Upper lobe of right lung (tissue), 1 donor: ENCODE measurements at regions not wholly inside any gene's neighbourhood (a gene's known extent, or its start where the extent isn't known, plus 50 kb on each side); places are given as distances from the start of the nearest gene placed in this dataset.

ENCODE experiments used
- ATAC-seq: fragments of 200-7000 bp; cut with Tn5 transposase; one replicate; pipeline ENCODE4 v1.9.1; 2020; ENCODE audit warnings: mild to moderate bottlenecking, moderate library complexity
- DNase-seq: peaks from one replicate; pipeline ENCODE4 v3.0.0-alpha.2; 2020
- H3K27ac ChIP-seq: fragments of 200-600 bp; one replicate; pipeline ENCODE4 v1.8.0; 2022
- H3K27me3 ChIP-seq: fragments of 200-600 bp; one replicate; pipeline ENCODE4 v1.8.0; 2022; ENCODE audit warnings: mild to moderate bottlenecking
- H3K36me3 ChIP-seq: fragments of 200-600 bp; one replicate; pipeline ENCODE4 v1.8.0; 2022
- H3K4me1 ChIP-seq: fragments of 200-600 bp; one replicate; pipeline ENCODE4 v1.8.0; 2022
- H3K4me3 ChIP-seq: fragments of 200-600 bp; one replicate; pipeline ENCODE4 v1.8.0; 2022; ENCODE audit warnings: mild to moderate bottlenecking
- H3K9me3 ChIP-seq: fragments of 200-600 bp; one replicate; pipeline ENCODE4 v1.8.0; 2022
- CTCF ChIP-seq: fragments of 200-600 bp; IDR thresholded peaks from one replicate; pipeline ENCODE4 v1.8.0; 2022; ENCODE audit warnings: antibody characterized with exemption
- intact Hi-C: fragments of 100-400 bp; cut with DNase I; formaldehyde crosslinking; loops from one replicate; pipeline ENCODE4 v1.11.0; 2022
- donor health status: DM: no; HTN: yes; CAD: no; lungs with severe emphysema.

DNA sequence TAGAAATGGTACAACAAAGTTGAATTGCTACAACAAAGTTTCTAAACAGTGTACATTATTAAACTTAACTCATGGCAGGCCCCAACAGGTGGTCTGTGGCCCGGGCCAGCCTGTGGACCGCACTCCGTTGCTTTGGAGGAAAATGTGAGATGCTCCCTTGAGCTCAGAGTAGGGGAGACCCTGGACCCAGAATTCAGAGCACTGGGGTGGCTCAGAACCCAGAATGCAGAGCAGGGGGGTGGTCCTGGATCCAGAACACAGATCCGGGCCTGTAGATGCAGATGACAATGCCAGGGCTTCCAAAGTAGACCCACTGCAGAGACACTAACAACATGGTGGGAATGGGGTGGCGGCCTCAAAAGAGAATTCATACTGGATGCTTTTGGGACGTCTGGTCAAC lies 311.0 kb downstream of the NDUFA10 start:
- intact Hi-C loops = no loop called here
- no peaks in the 10 kb centered on the region for H3K36me3 ChIP-seq
- no peak for ATAC-seq
- no peaks in the 10 kb centered on the region for H3K4me1 ChIP-seq
- H3K9me3 ChIP-seq = no peaks in the 10 kb centered on the region
- peak; percentile 17 for DNase-seq
- H3K4me3 ChIP-seq = no peak overlapping the region
- no peaks in the 10 kb centered on the region for H3K27me3 ChIP-seq
- no peak for TF ChIP-seq CTCF
- H3K27ac ChIP-seq = no peak overlapping the region

DNA sequence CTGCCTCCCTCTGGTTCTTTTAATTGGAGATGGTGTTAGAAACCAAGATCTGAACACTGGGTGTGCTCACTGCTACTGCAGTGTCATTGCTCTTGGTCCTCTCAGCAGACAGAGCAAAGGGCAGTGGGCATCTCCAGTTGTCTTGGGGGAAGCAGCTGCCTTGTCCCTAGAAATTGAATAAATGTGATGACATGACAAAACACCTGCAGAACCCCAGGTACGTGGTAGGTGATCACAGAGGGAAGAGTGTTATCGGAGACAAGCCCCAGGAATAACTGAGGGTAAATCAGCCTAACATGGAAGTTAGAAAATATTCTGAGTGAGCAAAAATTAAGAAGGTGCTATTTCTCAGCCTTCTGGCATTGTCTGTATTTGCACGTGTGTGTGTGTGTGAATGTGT lies 311.9 kb upstream of the HDAC4 start:
- no peak overlapping the region for H3K4me3 ChIP-seq
- ATAC-seq (no peak), DNase-seq (peak; percentile 8)
- no peak overlapping the region for H3K27ac ChIP-seq
- no peaks in the 10 kb centered on the region for H3K36me3 ChIP-seq
- no peaks in the 10 kb centered on the region for H3K9me3 ChIP-seq
- no peaks in the 10 kb centered on the region for H3K4me1 ChIP-seq
- no peaks in the 10 kb centered on the region for H3K27me3 ChIP-seq
- intact Hi-C loops = no loop called here
- no peak for TF ChIP-seq CTCF

DNA sequence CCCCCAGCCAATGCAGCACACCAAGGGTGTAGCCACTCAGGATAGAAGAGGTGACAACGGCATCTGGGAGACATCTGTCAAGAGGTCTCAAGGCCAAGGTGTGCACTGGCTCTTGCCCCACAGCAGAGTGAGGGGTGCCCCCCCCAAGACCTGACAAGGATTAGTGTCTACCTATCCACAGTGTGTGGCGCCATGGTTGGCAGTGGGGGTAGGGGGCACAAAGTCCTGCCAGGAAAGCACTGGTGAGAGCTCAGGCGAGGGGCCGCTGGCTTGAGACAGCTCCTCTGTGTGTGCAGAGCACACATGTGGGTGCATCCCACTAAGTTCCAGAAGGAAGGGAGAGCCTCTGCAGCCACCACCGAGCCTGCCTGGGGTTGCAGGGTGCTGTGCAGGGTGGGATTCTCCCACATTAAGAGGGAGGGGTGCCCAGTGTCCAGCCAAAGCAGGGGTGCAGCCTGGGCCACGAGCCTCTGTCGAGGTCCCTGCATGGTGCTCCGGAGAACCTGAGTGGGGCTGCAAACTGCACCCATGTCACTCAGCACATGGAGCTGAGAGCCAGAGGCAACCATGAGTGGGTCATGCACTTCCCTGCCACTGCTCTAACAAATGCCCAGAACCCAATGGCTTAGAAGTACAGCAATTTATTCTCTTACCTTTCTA lies 311.2 kb upstream of the HDAC4 start:
- no peak for ATAC-seq

GRCh38 chr2:239710953-239711861 lies 310.4 kb upstream of the HDAC4 start:
- H3K4me1 ChIP-seq = no peaks in the 10 kb centered on the region
- DNase-seq = no peak
- intact Hi-C loops = no loop called here
- H3K27me3 ChIP-seq = no peaks in the 10 kb centered on the region
- H3K36me3 ChIP-seq = no peaks in the 10 kb centered on the region
- H3K27ac ChIP-seq = no peak overlapping the region
- no peak for ATAC-seq
- H3K9me3 ChIP-seq = no peaks in the 10 kb centered on the region
- no peak overlapping the region for H3K4me3 ChIP-seq
- no peak for TF ChIP-seq CTCF

More for the DNA sequence above, 311.2 kb upstream of the HDAC4 start:
- H3K27ac ChIP-seq = no peak overlapping the region
- H3K4me3 ChIP-seq = no peak overlapping the region
- H3K9me3 ChIP-seq = no peaks in the 10 kb centered on the region
- intact Hi-C loops = no loop called here
- H3K4me1 ChIP-seq = no peaks in the 10 kb centered on the region
- H3K36me3 ChIP-seq = no peaks in the 10 kb centered on the region
- no peak for TF ChIP-seq CTCF
- DNase-seq = peak; percentile 40
- H3K27me3 ChIP-seq = no peaks in the 10 kb centered on the region

DNA sequence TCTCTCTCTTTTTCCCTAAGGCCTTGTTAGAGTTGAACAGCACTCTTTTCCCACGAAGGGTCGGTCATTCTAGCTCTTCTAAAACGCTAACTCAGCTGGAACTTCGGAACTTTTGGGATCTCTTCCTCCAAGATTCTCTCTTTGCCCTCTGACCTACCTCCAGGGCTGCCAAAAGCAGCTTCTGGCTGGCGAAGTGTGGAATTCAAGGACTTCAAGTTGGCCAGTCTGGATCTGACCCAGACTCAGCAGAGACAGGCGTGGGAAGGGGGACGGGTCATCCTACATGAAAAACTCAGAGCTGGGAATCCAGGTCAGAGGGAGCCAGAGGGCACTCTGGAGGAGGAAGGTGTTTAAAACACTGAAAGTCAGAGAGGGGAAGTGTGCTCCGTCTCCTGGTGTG lies 305.5 kb upstream of the HDAC4 start:
- Histone ChIP-seq H3K27ac (no peak overlapping the region), H3K4me1 (no peaks in the 10 kb centered on the region), H3K9me3 (no peaks in the 10 kb centered on the region), H3K36me3 (no peaks in the 10 kb centered on the region), H3K27me3 (no peaks in the 10 kb centered on the region), H3K4me3 (no peak overlapping the region)
- no peak for TF ChIP-seq CTCF
- DNase-seq = no peak
- ATAC-seq = no peak
- intact Hi-C loops = no loop called here
